Thymus (tissue), 11 donors: ENCODE measurements at regions not wholly inside any gene's neighbourhood (a gene's known extent, or its start where the extent isn't known, plus 50 kb on each side); places are given as distances from the start of the nearest gene placed in this dataset.
A peak's percentile ranks its signal among the peaks of the same experiment; 100 is the strongest.
"Not testable (repeated sequence)": the region's sequence is repeated elsewhere in the genome, so short reads cannot be mapped to it uniquely, and the experiment has no call there.

Experiments used
- DNase-seq, 9 donors: peaks; one replicate each; pipeline ENCODE4 v3.0.0-alpha.2; 2013; ENCODE audit warnings: low spot score in 9 of 9, low read depth in 6 of 9, missing footprints in 1 of 9
- H3K27ac ChIP-seq, 2 donors: one replicate each; pipeline ENCODE4 v1.5.1; 2013; ENCODE audit warnings: control low read depth in 1 of 2, low read depth in 1 of 2, low read length in 1 of 2, mild to moderate bottlenecking in 1 of 2, moderate library complexity in 1 of 2
- H3K27me3 ChIP-seq, 2 donors: one replicate each; pipeline ENCODE4 v1.5.1; 2013; ENCODE audit warnings: low read length in 1 of 2; ENCODE audit not compliant: control insufficient read depth in 2 of 2, insufficient read depth in 1 of 2
- H3K36me3 ChIP-seq, 2 donors: one replicate each; pipeline ENCODE4 v1.5.1; 2013; ENCODE audit warnings: low read length in 1 of 2, mild to moderate bottlenecking in 1 of 2, moderate library complexity in 1 of 2; ENCODE audit not compliant: control insufficient read depth in 2 of 2, insufficient read depth in 2 of 2
- H3K4me1 ChIP-seq, 2 donors: one replicate each; pipeline ENCODE4 v1.5.1; 2013; ENCODE audit warnings: low read length in 2 of 2; ENCODE audit not compliant: control insufficient read depth in 2 of 2, insufficient read depth in 2 of 2
- H3K4me3 ChIP-seq, 2 donors: one replicate each; pipeline ENCODE4 v1.5.1; 2013; ENCODE audit warnings: low read length in 2 of 2, control low read depth in 1 of 2, mild to moderate bottlenecking in 1 of 2
- H3K9me3 ChIP-seq, 2 donors: one replicate each; pipeline ENCODE4 v1.5.1; 2013; ENCODE audit warnings: low read length in 1 of 2, mild to moderate bottlenecking in 1 of 2; ENCODE audit not compliant: control insufficient read depth in 2 of 2, insufficient read depth in 1 of 2
- WGBS: extraction: QIAGEN DNeasy Blood & Tissue Kit; methylation state at CpG from one replicate; pipeline ENCODE4 v1.1.7; 2013; 5-methylcytosine and 5-hydroxymethylcytosine counted together
- donor health status: healthy.

GRCh38 chr10:57338823-57339558, 928.7 kb downstream of the IPMK start:
- peaks cover 0 to 3% of the 10 kb centered on the region in 2 donors for H3K9me3 ChIP-seq
- H3K36me3 ChIP-seq = no peaks in the 10 kb centered on the region
- H3K4me3 ChIP-seq = no peak overlapping the region
- peak in 4 of 9 donors; percentile 0 to 21 (median 4) for DNase-seq
- H3K4me1 ChIP-seq = no peaks in the 10 kb centered on the region
- no peak overlapping the region for H3K27ac ChIP-seq
- WGBS = 49% methylated on average over 4 of the region's 4 CpGs
- no peaks in the 10 kb centered on the region for H3K27me3 ChIP-seq

GRCh38 chr10:57336865-57337264, 930.8 kb downstream of the IPMK start:
- Histone ChIP-seq H3K27me3 (no peaks in the 10 kb centered on the region), H3K36me3 (no peaks in the 10 kb centered on the region), H3K9me3 (peaks cover 0 to 3% of the 10 kb centered on the region in 2 donors), H3K27ac (no peak overlapping the region), H3K4me3 (no peak overlapping the region), H3K4me1 (no peaks in the 10 kb centered on the region)
- DNase-seq = no peak
- 91% methylated on average over 14 of the region's 14 CpGs for WGBS

GRCh38 chr10:57336341-57336740, 931.4 kb downstream of the IPMK start:
- Histone ChIP-seq H3K9me3 (peaks cover 0 to 3% of the 10 kb centered on the region in 2 donors), H3K27me3 (no peaks in the 10 kb centered on the region), H3K4me3 (no peak overlapping the region), H3K4me1 (no peaks in the 10 kb centered on the region), H3K36me3 (no peaks in the 10 kb centered on the region), H3K27ac (no peak overlapping the region)
- DNase-seq = no peak
- WGBS = 94% methylated on average over 12 of the region's 12 CpGs

- Histone ChIP-seq H3K27ac (no peak overlapping the region), H3K27me3 (no peaks in the 10 kb centered on the region), H3K9me3 (peaks cover 0 to 3% of the 10 kb centered on the region in 2 donors), H3K36me3 (no peaks in the 10 kb centered on the region), H3K4me3 (no peak overlapping the region), H3K4me1 (no peaks in the 10 kb centered on the region)
- 88% methylated on average over 4 of the region's 4 CpGs for WGBS
- no peak for DNase-seq
Measured at GRCh38 chr10:57334523-57334922, 933.2 kb downstream of the IPMK start.

GRCh38 chr10:57333880-57334279, 933.8 kb downstream of the IPMK start:
- Histone ChIP-seq H3K4me1 (no peaks in the 10 kb centered on the region), H3K27me3 (no peaks in the 10 kb centered on the region), H3K27ac (no peak overlapping the region), H3K36me3 (no peaks in the 10 kb centered on the region), H3K9me3 (peaks cover 0 to 3% of the 10 kb centered on the region in 2 donors), H3K4me3 (no peak overlapping the region)
- DNase-seq = no peak
- WGBS = 86% methylated on average over 2 of the region's 2 CpGs

GRCh38 chr10:57321400-57321854, 946.3 kb downstream of the IPMK start:
- H3K36me3 ChIP-seq, H3K27ac ChIP-seq, H3K4me3 ChIP-seq, H3K9me3 ChIP-seq, DNase-seq, H3K4me1 ChIP-seq, H3K27me3 ChIP-seq: not testable (repeated sequence)
- WGBS = 97% methylated on average over 29 of the region's 29 CpGs

- 83% methylated on average over 3 of the region's 3 CpGs for WGBS
- H3K27me3 ChIP-seq = no peaks in the 10 kb centered on the region
- H3K9me3 ChIP-seq = peaks cover 0 to 9% of the 10 kb centered on the region in 2 donors
- DNase-seq = no peak
- H3K27ac ChIP-seq = no peak overlapping the region
- H3K4me1 ChIP-seq = no peaks in the 10 kb centered on the region
- no peaks in the 10 kb centered on the region for H3K36me3 ChIP-seq
- H3K4me3 ChIP-seq = no peak overlapping the region
Measured at GRCh38 chr10:57320416-57320815, 947.3 kb downstream of the IPMK start.

- no peaks in the 10 kb centered on the region for H3K9me3 ChIP-seq
- no peak for DNase-seq
- H3K4me3 ChIP-seq = no peak overlapping the region
- no peak overlapping the region for H3K27ac ChIP-seq
- no peaks in the 10 kb centered on the region for H3K27me3 ChIP-seq
- H3K4me1 ChIP-seq = no peaks in the 10 kb centered on the region
- no peaks in the 10 kb centered on the region for H3K36me3 ChIP-seq
Measured at GRCh38 chr10:57314046-57314445, 953.0 kb upstream of the ZWINT start.

GRCh38 chr10:57303566-57303965, 942.5 kb upstream of the ZWINT start:
- Histone ChIP-seq H3K36me3 (no peaks in the 10 kb centered on the region), H3K27me3 (no peaks in the 10 kb centered on the region)

More at GRCh38 chr10:57303566-57303965, 942.5 kb upstream of the ZWINT start:
- Histone ChIP-seq H3K9me3 (no peaks in the 10 kb centered on the region), H3K4me1 (no peaks in the 10 kb centered on the region), H3K27ac (no peak overlapping the region), H3K4me3 (no peak overlapping the region)
- no peak for DNase-seq
- WGBS = 77% methylated on average over 3 of the region's 3 CpGs
